ENCODE measurements at regions not wholly inside any gene's neighbourhood (a gene's known extent, or its start where the extent isn't known, plus 50 kb on each side); places are given as distances from the start of the nearest gene placed in this dataset.

DNA sequence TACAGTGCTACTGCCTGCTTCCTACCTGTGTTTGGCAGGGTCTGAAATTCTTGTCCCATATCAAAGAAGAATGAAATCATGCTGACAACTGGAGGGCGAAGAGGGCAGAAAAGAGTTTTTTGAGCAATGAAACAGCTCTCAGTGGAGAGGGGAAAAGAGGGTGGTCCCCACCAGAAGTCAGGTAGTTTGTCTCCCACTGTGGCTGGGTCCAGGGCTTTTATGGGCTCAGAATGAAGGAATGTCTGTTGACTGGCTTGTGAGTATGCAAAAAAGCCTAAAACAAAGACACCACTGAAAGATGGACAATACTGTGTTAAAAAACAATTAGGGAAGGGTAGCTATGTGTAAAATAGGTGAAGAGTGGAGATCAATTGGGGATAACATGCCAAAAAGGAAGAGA is 115.0 kb downstream of the ADAM29 start:
- no peak for DNase-seq (ENCODE audit: low read depth, low spot score)
- ChIA-PET CTCF (no interaction called here), POLR2A (no interaction called here)
- TF ChIP-seq CTCF (IDR thresholded peaks at IDR 0.05; ENCODE audit: insufficient read depth, low read length, missing control alignments) = no peak
- no peak overlapping the region for H3K4me3 ChIP-seq (ENCODE audit: low read depth, low read length)

GRCh38 chr4:175034007-175034406 is 115.8 kb downstream of the ADAM29 start:
- no peak overlapping the region for H3K4me3 ChIP-seq (ENCODE audit: low read depth, low read length)
- CTCF ChIA-PET = no interaction called here
- TF ChIP-seq CTCF (IDR thresholded peaks at IDR 0.05; ENCODE audit: insufficient read depth, low read length, missing control alignments) = no peak
- POLR2A ChIA-PET = no interaction called here
- no peak for DNase-seq (ENCODE audit: low read depth, low spot score)

DNA sequence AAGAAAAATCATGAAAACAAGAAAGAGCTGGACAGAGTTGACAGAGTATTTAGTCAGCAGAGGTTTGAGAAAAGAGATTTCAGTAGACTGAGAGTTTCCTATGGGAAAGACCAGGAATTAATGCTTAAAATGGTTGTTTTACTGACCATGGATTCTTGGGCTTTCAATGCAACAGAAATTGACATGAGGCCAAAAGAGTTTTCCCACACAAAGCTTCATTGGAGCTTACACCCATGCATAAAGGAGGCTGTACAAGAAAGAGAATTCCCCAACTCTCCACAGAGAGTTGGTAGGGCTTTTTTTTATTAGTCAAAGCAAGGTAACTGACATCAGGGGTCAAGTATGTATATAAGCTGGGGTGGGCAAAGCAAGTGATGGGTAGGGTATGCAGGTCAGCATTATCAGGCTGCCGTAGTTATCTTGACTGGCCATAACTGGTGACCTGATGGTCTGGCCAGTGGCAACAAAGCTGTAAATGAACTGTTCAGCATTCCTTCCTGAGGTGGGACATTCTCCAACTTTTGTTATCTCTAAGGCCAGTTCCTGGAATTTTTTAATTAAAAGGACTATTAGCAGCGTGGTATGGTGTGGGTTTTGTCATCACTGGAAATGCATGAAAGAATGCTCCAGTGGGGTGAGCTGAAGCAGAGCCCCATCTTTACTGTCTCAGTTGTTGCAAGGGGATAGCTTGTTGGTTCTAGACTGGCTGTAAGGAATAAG is 117.0 kb downstream of the ADAM29 start:
- CTCF ChIA-PET = no interaction called here
- POLR2A ChIA-PET = no interaction called here
- no peak for DNase-seq (ENCODE audit: low read depth, low spot score)
- TF ChIP-seq CTCF (IDR thresholded peaks at IDR 0.05; ENCODE audit: insufficient read depth, low read length, missing control alignments) = no peak
- H3K4me3 ChIP-seq (ENCODE audit: low read depth, low read length) = no peak overlapping the region

GRCh38 chr4:175035905-175036304 is 117.7 kb downstream of the ADAM29 start:
- peak; percentile 7 for DNase-seq (ENCODE audit: low read depth, low spot score)
- no peak overlapping the region for H3K4me3 ChIP-seq (ENCODE audit: low read depth, low read length)
- no peak for TF ChIP-seq CTCF (IDR thresholded peaks at IDR 0.05; ENCODE audit: insufficient read depth, low read length, missing control alignments)
- CTCF ChIA-PET = no interaction called here
- POLR2A ChIA-PET = no interaction called here

- no peak overlapping the region for H3K4me3 ChIP-seq (ENCODE audit: low read depth, low read length)
- CTCF ChIA-PET = no interaction called here
- TF ChIP-seq CTCF (IDR thresholded peaks at IDR 0.05; ENCODE audit: insufficient read depth, low read length, missing control alignments) = no peak
- DNase-seq (ENCODE audit: low read depth, low spot score) = no peak
- POLR2A ChIA-PET = no interaction called here
These were observed 130.1 kb downstream of the ADAM29 start for GRCh38 chr4:175048111-175048784.

- ChIA-PET POLR2A (no interaction called here), CTCF (no interaction called here)
- H3K4me3 ChIP-seq (ENCODE audit: low read depth, low read length) = no peak overlapping the region
- no peak for TF ChIP-seq CTCF (IDR thresholded peaks at IDR 0.05; ENCODE audit: insufficient read depth, low read length, missing control alignments)
- DNase-seq (ENCODE audit: low read depth, low spot score) = no peak
These were observed 130.7 kb downstream of the ADAM29 start for GRCh38 chr4:175048906-175049305.
